ENCODE measurements at regions not wholly inside any gene's neighbourhood (a gene's known extent, or its start where the extent isn't known, plus 50 kb on each side); places are given as distances from the start of the nearest gene placed in this dataset.

DNA sequence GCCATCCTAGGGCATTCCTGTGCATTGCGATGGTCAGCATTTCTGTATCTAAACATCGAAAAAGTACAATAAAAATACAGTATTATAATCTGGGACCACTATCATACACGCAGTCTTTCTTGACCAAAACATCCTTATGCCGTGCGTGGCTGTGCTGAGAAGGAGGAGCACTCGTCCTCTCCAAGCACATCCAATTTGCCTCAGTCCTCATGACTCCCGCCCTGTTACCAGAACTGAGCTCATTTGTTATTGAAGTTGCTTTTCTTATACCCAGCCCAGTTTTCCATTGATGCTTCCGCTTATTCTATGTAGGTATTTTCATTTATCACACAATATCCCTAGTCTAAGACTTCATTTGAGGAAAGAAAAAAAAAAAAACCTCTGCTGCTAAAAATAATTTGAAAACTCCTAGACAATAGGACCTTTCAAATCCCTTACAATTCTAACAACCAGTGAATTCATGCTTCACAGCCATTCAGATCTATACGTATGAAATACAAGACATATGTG, 236.9 kb upstream of the PLEKHG7 start:
- H3K27ac Mint-ChIP-seq: peak overlapping the region; percentile 77
- H3K4me1 Mint-ChIP-seq: peaks cover 47% of the 10 kb centered on the region
- H2AFZ ChIP-seq: no peak overlapping the region
- no peaks in the 10 kb centered on the region for H4K20me1 ChIP-seq (replicated peaks; ENCODE audit: insufficient read depth)
- H3K4me3 ChIP-seq: no peak overlapping the region
- H3K9me2 ChIP-seq (ENCODE audit: insufficient read depth): no peaks in the 10 kb centered on the region
- no peaks in the 10 kb centered on the region for H3K36me3 Mint-ChIP-seq (ENCODE audit: low read depth)
- no peaks in the 10 kb centered on the region for H3K27me3 ChIP-seq (ENCODE audit: insufficient read depth)
- DNase-seq (ENCODE audit: low spot score) (no peak), ATAC-seq (peak; percentile 32)
- H3K36me3 ChIP-seq (ENCODE audit: insufficient read depth): no peaks in the 10 kb centered on the region
- peak overlapping the region; percentile 89 for H3K27ac ChIP-seq (ENCODE audit: low read depth)
- TF ChIP-seq, protein P1, sequence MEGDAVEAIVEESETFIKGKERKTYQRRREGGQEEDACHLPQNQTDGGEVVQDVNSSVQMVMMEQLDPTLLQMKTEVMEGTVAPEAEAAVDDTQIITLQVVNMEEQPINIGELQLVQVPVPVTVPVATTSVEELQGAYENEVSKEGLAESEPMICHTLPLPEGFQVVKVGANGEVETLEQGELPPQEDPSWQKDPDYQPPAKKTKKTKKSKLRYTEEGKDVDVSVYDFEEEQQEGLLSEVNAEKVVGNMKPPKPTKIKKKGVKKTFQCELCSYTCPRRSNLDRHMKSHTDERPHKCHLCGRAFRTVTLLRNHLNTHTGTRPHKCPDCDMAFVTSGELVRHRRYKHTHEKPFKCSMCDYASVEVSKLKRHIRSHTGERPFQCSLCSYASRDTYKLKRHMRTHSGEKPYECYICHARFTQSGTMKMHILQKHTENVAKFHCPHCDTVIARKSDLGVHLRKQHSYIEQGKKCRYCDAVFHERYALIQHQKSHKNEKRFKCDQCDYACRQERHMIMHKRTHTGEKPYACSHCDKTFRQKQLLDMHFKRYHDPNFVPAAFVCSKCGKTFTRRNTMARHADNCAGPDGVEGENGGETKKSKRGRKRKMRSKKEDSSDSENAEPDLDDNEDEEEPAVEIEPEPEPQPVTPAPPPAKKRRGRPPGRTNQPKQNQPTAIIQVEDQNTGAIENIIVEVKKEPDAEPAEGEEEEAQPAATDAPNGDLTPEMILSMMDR (conservative IDR thresholded peaks at IDR 0.05; ENCODE audit: low read depth in 2 of 2): no peak
- TF ChIP-seq EZH2phosphoT487 (IDR thresholded peaks at IDR 0.05; ENCODE audit: unreplicated experiment): no peak
- no peak for TF ChIP-seq ZNF331 (CRISPR knock-in tag; IDR thresholded peaks at IDR 0.05; ENCODE audit: low read depth)
- TF ChIP-seq CREB1 (CRISPR knock-in tag; IDR thresholded peaks at IDR 0.05; ENCODE audit: low read depth): no peak
- TF ChIP-seq, protein P2, sequence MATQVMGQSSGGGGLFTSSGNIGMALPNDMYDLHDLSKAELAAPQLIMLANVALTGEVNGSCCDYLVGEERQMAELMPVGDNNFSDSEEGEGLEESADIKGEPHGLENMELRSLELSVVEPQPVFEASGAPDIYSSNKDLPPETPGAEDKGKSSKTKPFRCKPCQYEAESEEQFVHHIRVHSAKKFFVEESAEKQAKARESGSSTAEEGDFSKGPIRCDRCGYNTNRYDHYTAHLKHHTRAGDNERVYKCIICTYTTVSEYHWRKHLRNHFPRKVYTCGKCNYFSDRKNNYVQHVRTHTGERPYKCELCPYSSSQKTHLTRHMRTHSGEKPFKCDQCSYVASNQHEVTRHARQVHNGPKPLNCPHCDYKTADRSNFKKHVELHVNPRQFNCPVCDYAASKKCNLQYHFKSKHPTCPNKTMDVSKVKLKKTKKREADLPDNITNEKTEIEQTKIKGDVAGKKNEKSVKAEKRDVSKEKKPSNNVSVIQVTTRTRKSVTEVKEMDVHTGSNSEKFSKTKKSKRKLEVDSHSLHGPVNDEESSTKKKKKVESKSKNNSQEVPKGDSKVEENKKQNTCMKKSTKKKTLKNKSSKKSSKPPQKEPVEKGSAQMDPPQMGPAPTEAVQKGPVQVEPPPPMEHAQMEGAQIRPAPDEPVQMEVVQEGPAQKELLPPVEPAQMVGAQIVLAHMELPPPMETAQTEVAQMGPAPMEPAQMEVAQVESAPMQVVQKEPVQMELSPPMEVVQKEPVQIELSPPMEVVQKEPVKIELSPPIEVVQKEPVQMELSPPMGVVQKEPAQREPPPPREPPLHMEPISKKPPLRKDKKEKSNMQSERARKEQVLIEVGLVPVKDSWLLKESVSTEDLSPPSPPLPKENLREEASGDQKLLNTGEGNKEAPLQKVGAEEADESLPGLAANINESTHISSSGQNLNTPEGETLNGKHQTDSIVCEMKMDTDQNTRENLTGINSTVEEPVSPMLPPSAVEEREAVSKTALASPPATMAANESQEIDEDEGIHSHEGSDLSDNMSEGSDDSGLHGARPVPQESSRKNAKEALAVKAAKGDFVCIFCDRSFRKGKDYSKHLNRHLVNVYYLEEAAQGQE (IDR thresholded peaks at IDR 0.05; ENCODE audit: unreplicated experiment): no peak
- no peak for TF ChIP-seq JUNB (IDR thresholded peaks at IDR 0.05; ENCODE audit: unreplicated experiment)
- no peak for TF ChIP-seq POLR2AphosphoS5 (IDR thresholded peaks at IDR 0.05; ENCODE audit: low read depth)
- TF ChIP-seq, protein P3, sequence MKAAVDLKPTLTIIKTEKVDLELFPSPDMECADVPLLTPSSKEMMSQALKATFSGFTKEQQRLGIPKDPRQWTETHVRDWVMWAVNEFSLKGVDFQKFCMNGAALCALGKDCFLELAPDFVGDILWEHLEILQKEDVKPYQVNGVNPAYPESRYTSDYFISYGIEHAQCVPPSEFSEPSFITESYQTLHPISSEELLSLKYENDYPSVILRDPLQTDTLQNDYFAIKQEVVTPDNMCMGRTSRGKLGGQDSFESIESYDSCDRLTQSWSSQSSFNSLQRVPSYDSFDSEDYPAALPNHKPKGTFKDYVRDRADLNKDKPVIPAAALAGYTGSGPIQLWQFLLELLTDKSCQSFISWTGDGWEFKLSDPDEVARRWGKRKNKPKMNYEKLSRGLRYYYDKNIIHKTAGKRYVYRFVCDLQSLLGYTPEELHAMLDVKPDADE (IDR thresholded peaks at IDR 0.05): no peak
- TF ChIP-seq NANOG (IDR thresholded peaks at IDR 0.05; ENCODE audit: borderline replicate concordance): no peak
- TF ChIP-seq EZH2 (IDR thresholded peaks at IDR 0.05; ENCODE audit: low read depth, unreplicated experiment): no peak
- TF ChIP-seq, protein P4, sequence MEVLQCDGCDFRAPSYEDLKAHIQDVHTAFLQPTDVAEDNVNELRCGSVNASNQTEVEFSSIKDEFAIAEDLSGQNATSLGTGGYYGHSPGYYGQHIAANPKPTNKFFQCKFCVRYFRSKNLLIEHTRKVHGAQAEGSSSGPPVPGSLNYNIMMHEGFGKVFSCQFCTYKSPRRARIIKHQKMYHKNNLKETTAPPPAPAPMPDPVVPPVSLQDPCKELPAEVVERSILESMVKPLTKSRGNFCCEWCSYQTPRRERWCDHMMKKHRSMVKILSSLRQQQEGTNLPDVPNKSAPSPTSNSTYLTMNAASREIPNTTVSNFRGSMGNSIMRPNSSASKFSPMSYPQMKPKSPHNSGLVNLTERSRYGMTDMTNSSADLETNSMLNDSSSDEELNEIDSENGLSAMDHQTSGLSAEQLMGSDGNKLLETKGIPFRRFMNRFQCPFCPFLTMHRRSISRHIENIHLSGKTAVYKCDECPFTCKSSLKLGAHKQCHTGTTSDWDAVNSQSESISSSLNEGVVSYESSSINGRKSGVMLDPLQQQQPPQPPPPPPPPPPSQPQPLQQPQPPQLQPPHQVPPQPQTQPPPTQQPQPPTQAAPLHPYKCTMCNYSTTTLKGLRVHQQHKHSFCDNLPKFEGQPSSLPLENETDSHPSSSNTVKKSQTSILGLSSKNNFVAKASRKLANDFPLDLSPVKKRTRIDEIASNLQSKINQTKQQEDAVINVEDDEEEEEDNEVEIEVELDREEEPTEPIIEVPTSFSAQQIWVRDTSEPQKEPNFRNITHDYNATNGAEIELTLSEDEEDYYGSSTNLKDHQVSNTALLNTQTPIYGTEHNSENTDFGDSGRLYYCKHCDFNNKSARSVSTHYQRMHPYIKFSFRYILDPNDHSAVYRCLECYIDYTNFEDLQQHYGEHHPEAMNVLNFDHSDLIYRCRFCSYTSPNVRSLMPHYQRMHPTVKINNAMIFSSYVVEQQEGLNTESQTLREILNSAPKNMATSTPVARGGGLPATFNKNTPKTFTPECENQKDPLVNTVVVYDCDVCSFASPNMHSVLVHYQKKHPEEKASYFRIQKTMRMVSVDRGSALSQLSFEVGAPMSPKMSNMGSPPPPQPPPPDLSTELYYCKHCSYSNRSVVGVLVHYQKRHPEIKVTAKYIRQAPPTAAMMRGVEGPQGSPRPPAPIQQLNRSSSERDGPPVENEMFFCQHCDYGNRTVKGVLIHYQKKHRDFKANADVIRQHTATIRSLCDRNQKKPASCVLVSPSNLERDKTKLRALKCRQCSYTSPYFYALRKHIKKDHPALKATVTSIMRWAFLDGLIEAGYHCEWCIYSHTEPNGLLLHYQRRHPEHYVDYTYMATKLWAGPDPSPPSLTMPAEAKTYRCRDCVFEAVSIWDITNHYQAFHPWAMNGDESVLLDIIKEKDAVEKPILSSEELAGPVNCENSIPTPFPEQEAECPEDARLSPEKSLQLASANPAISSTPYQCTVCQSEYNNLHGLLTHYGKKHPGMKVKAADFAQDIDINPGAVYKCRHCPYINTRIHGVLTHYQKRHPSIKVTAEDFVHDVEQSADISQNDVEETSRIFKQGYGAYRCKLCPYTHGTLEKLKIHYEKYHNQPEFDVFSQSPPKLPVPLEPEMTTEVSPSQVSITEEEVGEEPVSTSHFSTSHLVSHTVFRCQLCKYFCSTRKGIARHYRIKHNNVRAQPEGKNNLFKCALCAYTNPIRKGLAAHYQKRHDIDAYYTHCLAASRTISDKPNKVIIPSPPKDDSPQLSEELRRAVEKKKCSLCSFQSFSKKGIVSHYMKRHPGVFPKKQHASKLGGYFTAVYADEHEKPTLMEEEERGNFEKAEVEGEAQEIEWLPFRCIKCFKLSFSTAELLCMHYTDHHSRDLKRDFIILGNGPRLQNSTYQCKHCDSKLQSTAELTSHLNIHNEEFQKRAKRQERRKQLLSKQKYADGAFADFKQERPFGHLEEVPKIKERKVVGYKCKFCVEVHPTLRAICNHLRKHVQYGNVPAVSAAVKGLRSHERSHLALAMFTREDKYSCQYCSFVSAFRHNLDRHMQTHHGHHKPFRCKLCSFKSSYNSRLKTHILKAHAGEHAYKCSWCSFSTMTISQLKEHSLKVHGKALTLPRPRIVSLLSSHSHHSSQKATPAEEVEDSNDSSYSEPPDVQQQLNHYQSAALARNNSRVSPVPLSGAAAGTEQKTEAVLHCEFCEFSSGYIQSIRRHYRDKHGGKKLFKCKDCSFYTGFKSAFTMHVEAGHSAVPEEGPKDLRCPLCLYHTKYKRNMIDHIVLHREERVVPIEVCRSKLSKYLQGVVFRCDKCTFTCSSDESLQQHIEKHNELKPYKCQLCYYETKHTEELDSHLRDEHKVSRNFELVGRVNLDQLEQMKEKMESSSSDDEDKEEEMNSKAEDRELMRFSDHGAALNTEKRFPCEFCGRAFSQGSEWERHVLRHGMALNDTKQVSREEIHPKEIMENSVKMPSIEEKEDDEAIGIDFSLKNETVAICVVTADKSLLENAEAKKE (CRISPR knock-in tag; IDR thresholded peaks at IDR 0.05): no peak
- H3K9me3 Mint-ChIP-seq: no peaks in the 10 kb centered on the region
- no peaks in the 10 kb centered on the region for H3K79me2 ChIP-seq (replicated peaks; ENCODE audit: insufficient read depth)
- H3K27me3 Mint-ChIP-seq (ENCODE audit: insufficient read depth, low read depth, poor library complexity): peaks cover 2% of the 10 kb centered on the region
- peak overlapping the region; percentile 17; the same call in 1 of the 3 replicates for H3K4me3 Mint-ChIP-seq
- peak overlapping the region; percentile 3 for H3K4me2 ChIP-seq
- H3F3A ChIP-seq (replicated peaks; ENCODE audit: low read depth): no peaks in the 10 kb centered on the region
- H3K4me1 ChIP-seq (ENCODE audit: insufficient read depth): peaks cover 40% of the 10 kb centered on the region

Data from GM23338 (cell line).